GM19468 (cell line): ENCODE measurements at regions not wholly inside any gene's neighbourhood (a gene's known extent, or its start where the extent isn't known, plus 50 kb on each side); places are given as distances from the start of the nearest gene placed in this dataset.
"Not testable (repeated sequence)": the region's sequence is repeated elsewhere in the genome, so short reads cannot be mapped to it uniquely, and the experiment has no call there.

Experiments used
- ATAC-seq: cut with Tn5 transposase; IDR thresholded peaks from one replicate; pipeline ENCODE4 v1.9.1; 2021; ENCODE audit warnings: mild to moderate bottlenecking, moderate library complexity, moderate number of reproducible peaks; ENCODE audit not compliant: unreplicated experiment; ENCODE audit errors: extremely low read depth

DNA sequence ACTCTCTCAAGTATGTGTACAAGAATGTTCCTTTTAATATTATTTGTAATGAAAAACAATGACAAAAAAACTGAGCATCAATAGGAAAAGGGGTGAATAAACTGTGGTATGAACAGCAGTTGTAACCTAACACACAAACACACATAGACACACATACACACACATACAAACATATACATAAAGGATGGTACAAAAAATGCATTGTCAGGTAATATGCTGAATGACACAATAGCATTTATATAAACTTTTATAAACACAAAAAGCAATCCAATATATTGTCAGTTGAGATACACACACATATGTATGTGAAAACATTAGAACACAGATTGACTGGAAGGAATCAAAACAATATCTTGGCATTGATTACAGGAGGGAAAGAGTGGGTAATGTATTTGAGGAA lies 227.0 kb upstream of the ISL1 start:
- ATAC-seq: no peak

DNA sequence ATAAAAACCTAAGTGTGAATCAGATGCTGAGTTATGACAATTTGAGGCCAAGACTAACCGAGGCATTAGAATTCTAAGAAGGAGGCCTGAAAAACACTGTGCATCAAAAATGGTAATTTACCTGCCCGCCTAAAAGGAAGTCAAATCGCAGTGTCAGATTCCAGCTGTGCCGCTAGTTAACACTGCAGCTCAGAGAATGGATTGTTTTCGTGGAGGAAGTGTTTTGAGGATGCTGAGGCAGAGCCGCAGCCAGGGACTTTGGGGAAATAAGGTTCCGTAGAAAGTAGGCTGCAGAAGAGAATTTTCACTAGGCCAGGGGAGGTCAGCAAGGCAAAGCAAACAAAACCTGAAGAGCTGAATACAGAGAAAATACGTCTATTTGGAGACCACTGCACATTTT lies 226.4 kb upstream of the ISL1 start:
- no peak for ATAC-seq

DNA sequence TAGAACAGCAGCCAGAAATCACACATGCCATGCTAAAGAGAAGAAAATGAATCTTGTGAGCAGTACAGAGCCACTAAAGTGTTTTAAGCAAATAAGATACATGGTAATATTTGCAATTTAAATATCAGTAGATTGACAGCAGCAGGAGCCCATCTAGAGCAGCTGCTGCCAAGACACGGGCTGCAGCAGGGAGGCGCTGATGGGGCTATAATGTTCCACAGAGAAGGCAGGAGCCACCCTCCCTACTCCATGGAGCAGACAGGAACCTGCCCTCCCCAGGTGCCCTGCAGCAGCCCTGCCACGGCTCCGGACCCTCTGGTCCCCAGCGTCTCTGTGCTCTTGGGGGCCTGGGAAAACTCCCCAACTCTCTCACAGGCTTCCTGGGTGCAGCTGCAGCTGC lies 224.1 kb upstream of the ISL1 start:
- no peak for ATAC-seq

DNA sequence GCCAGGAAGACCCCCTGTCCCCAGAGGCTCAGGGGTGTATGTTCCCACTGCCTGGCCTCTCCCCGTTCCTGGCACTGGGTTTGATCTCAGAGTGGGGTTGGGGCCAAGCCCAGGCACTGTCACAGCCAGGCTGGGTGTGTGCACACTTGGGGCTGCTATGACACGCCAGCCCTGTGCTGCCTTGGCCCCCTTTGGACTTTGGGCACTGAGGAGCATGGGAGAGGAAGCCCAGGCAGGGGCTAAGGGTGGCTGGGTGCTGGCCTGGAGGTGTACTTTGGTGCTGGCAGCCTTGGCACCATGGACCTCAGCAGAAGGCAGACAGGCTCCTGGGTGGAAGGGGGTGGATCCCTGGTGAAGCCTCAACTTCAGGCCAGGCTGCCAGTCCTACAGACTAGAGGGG lies 223.6 kb upstream of the ISL1 start:
- no peak for ATAC-seq

DNA sequence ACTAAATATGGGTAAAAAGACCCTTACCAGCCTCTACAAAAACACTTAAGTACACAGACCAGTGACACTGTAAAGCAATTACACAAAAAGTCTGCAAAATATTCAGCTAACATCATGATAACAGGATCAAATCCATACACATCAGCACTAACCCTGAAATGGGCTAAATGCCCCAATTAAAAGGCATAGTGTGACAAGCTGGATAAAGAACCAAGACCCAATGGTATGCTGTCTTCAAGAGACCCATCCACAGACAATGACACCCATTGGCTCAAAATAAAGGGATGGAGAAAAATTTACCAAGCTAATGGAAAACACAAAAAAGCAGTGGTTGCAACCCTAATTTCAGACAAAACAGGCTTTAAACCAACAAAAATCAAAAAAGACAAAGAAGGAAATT lies 221.0 kb upstream of the ISL1 start:
- no peak for ATAC-seq

DNA sequence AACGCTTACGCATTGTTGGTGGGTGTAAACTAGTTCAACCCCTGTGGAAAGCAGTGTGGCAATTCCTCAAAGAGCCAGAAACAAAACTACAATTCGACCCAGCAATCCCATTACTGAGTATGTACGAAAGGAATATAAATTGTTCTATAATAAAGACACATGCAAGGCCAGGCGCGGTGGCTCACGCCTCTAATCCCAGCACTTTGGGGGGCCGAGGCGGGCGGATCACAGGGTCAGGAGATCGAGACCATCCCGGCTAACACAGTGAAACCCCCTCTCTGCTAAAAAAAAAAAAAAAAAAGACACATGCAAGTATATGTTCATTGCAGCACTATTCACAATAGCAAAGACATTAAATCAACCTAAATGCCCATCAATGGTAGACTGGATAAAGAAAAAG lies 217.6 kb upstream of the ISL1 start:
- not testable (repeated sequence) for ATAC-seq

DNA sequence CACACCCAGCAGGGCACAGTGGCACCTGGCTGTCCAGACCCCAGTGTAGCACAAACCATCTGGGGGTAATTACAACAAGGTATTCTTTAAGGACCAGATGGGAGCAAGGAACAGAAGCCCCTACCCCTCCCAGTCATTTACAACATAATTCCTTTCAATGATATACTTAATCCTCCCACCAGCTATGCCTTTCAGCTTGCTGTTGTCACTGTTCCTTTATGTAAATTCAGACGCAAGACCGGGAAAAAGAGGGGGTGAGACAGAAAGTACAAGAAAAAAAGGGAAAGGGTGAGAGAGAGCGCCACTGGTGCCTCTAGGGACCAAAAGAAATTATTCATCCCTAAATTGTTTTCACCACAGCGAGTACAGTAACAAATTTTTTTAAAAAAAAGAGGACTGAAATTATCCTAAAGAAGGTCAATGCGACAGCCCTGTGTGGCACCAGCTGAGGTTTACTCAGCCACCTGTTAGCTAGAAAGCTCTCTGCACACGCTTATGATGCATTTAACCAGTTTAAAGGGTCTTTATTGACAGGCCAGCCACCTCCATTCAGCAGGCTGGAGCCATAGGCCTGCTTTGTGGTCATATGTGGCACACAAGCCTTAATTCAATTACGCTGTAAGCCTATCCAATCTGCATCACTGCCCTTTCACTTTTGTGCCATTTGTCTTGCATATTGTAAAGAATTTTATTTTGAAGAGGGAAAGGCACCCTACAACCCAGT lies 210.2 kb upstream of the ISL1 start:
- no peak for ATAC-seq

DNA sequence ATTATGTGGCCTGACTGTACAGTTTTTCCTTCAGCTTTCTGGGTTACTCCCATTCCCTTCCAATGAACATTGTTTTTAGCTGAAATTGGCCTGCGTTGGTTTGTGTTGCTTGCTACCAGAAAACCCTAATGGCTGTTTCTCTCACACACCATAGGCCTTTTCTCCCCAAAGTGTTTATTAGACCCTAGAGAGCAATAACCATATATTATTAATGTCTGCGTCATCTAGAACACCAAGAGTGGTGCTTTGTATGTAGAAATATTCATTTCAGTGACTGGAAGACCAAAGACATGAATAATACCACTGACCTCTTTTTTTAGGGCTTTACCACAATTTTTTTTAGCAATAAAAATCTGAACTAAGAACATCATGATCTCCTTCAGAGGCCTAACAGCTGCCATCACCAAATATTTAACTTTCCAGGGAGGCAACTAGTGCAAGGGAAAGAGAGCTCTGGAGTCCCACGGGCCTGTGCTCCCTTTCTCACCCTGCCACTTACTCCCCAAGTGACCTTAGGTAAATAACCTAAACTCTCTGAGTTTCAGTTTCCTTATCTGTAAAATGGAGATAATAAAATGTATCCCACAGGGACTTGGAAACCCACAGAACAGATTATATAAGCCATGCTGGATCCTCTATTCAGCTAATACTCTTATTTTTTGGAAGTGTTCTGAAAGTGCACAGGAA lies 201.9 kb upstream of the ISL1 start:
- ATAC-seq: no peak

DNA sequence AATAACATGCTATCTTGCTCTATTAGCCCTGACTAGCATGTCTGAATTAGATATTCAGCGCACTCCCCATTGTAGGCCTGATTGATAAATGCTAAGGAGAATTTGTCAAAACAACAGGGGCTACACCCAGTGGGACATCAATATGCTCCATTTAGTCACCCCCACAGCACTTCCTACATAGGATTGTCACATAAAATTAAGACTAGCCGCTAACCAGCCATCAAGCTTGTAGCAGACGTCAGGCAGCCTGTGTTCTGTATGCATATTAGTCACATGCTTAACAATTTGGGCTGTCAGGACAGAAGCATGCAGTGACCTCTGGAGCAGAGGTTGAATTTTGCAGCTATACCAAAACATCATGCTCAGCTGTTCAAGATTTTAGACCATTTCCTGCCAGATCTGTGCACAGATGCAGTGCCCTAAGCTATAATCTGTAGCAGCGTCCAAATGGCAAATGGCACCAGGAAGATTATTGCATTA lies 197.4 kb upstream of the ISL1 start:
- ATAC-seq: no peak

DNA sequence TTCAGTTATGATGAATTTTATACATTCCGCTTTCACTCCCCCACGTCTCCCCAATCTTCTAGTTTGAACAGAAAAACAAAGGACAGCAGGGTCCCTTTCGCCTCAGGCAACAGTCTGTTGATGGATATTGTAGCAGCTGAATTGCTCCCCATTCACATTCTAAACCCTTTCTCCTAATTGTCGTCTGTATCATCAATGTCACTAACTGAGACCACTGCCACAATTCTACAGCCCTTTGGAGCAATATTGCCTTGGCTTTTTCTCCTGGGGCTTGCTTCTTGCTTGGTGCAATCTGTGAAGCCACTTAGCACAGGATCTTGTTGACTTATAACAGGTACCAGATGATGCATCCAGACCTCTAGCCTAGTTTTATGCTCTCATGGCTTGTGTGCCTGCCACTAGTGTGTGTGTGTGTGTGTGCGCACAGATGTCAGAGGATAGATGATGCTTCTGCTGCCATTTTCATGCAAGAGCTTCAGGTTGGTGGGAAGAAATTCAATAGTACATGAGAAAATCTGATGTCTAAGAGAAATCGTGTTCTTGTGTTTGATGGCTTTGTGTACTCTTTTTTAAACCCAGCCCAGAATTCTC lies 195.2 kb upstream of the ISL1 start:
- ATAC-seq: no peak

DNA sequence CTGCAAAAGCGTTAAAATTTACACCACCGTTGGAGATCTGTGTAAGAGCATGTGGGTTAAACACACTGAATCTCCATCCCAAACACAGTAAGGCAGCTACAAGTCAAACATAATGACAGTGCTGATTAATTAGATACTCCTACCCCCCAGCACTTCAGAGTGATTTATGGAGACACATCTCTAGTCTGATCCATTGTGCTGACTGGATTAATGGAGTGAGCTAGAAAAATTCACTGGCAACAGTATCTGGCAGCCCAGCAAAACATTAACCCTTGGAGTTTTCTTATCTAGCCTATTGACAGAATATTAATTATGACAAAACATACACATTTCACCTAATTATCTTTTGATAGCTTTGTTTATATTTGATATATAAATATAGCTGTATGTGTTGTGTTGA lies 188.6 kb upstream of the ISL1 start:
- ATAC-seq: no peak

DNA sequence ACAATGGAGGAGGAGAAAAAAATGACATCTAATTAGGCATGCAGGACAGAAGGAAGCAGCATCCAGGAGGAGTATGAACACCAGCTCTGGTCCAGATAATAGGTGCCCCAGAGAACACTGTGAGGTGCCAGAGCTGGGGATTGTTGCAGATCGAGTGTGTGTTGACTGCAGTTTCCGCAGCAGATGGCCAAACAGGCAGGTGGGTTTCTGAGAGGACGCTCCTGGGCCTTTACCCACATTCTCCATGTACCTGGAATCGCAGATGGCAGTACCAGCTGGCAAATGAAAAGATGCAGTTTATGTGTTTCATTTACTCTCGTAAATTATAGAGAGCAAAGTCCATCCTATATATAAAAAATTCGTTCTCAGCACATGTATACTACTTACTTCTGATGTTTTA lies 182.2 kb upstream of the ISL1 start:
- ATAC-seq: no peak

DNA sequence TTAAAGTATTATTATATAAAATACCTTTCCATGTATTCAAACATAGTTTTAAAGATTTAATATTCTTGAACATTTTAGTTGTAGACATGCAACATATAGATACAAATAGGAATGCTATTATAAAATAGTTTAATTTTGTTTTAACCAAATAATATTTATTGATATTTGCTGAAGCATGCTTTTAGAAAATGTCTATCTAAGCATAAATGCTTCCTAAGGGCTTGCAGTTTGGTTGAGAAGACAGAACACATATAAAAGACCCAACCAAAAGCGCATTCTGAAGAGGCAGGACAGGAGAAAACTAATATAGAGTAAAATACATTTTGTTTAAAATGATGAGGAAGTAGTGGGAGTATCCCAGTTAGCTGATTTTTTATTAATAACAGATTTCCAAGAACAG lies 181.5 kb upstream of the ISL1 start:
- no peak for ATAC-seq

DNA sequence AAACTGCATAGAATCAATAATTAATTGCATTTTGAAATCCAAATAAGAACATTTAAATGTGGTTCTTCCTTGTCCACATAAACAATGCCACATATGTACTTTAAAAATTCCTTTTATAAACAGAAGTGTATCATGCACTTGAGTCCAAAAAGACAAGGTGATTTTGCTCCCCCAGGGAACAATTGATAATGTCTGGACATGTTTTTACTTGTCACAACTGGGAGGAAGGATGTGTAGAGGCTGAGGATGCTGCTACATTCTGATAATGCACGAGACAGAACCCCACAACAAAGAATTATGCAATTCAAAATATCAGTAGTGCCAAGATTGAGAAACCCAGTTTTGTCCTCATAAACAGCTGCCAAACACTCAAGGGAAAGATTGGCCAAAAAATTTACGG lies 181.1 kb upstream of the ISL1 start:
- ATAC-seq: no peak

DNA sequence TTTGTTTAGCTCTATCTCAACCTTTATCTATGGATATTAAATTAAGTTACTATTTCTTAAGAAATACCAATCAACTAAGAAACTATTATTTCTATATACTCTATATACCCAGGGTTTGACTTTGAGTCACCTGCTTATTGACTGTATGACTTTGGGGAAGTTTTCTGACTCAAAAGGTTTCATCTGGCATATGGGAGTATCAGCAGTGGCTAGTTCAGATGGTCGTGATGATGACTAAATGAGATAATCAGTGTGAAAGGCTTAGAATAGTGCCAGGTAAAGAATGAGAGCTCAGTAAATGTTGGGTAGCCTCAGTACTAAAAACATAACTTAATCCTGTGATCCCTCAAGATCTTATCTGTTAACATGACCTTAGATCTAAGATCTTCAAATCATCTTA lies 179.7 kb upstream of the ISL1 start:
- no peak for ATAC-seq

DNA sequence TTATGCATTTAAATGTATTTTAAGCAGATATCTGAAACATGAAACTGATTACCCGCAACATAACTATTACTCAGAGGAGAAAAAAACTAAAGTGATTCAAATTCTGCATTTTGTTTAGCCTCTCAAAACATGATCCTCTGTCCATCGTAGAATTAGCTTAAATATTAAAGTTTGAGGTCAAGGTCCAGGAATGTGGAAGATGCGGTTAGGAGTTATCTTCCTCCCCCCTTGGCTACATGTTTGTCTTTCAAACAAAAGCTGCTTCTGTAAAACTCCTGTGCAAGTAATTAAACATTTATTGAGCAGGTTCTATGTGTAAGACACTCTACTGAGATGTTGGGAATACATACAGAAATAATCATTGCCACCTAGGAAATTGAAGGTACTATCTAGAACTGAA lies 175.0 kb upstream of the ISL1 start:
- ATAC-seq: no peak

DNA sequence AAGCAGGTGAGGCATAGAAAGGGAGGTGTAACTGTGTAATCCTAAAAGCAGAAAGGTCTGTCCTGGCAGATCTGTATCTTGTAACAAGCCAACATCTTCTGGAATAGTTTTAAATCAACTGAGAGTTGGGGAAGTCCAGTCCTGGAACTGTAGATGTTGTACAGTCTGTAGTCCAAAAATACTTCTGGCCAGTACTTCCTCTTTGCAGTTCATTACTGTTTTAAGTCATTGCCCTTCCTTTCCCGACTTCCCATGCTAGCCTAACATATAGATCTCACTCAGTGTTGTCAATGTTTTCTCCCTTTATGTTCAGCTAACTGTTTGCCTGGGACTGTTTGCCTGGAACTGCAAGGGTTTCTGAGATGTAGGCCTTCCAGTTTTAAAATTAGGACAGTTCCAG lies 168.5 kb upstream of the ISL1 start:
- no peak for ATAC-seq

DNA sequence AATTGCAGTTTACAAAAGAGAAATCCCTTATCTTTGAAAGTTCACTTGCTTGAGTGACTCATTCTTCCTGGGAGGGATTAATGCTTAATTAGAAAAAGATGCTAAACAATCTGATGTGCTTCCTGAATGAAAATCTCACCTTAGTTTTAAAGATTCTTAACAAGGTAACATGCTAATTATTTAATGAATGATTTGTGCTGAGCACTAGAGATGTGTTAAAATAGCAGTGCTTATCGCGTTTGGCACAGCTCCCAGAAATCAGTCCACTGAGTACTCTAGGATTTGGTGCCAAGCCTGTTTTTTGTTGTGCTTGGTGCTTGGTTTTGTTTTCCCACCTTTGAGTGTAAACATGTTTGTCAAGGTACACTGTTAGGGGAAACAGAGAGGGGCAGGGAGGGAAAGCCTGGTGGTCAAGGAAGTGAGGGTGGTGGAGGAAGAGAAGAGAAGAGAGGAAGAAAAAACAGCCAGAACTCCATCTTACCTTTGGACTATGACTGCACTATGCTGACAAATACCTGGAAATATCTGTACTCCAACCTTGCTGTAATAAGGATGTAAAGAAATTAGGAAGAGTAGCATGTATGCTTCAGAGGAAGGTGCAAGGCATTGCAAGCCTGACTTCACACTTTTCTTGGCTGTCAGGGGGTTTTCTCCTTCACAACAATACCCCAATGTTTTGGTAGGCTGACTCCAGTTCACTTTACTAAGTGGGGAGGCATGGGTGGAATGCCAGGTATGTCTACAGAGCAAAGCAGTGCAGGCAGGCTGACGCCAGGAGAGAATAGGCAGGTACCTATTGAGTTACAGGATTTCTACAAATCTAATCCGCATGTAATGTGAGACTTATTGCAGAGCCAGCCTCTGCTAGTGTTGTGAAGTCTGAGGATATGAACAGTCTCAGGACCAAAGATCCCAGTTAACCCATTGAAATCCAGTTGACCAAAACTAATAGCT lies 157.2 kb upstream of the ISL1 start:
- no peak for ATAC-seq

DNA sequence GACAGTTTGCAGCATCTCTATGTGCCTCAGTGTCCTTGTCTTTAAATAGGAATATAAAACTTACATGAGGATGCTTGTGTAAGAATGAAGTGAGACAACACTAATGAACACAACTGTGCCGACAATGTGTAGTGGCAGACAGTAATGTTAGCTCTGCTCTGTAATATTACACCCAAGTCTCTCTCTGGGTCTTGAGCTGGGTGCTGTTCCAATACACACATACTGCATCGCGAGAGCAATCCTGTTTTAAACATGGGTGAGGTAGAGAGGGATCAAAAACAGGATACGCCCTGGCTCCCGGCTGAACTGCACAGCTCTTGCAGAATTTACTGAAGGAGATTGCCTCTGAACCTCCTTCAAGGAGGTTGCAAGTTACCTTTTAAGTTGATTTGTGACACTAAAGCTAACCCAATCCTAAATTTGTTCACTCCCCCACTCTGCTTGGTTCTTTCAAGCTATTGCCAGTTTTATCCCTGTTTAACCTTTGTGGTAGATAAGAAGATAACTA lies 155.2 kb upstream of the ISL1 start:
- ATAC-seq: no peak

DNA sequence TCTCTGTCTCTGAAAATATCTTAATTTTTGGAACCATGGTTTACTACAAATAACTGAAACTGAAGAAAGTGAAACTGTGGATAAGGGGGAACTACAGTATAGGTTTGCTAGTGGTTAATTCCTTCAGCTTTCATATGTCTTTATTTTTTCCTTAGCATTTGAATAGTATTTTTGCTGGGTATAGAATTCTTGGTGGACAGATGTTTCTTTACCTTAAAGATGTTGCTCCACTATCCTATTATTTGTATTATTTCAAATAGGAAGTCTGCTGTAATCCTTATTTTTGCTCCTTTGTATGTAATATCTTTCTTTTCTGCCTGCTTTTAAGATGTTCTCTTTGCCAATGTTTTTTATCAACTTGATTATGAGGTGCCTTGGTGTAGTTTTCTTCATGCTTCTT lies 152.9 kb upstream of the ISL1 start:
- ATAC-seq: no peak
